ENCODE measurements at regions not wholly inside any gene's neighbourhood (a gene's known extent, or its start where the extent isn't known, plus 50 kb on each side); places are given as distances from the start of the nearest gene placed in this dataset.

DNA sequence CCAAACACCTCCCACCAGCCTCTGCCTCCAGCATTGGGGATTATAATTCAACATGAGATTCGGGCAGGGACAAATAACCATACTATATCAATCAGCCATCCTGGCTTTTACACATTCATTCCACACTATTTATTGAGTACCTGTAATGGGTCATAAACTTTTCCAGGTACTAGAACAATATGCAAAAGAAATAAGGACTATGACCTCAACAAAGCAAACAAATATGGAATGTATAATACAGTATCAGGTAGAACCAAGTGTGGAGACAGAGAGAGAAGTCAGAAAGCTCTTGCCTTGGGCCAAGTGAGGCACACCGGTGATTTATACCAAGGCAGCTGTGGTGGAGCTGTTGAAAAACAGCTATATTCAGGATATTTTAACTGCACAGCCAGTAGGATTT is 116.3 kb downstream of the TSPAN8 start:
- no peak overlapping the region for H3K4me3 ChIP-seq (ENCODE audit: low read length)
- no peaks in the 10 kb centered on the region for H3K27me3 ChIP-seq (ENCODE audit: insufficient read depth, low read depth, low read length)
- H3K27ac ChIP-seq (ENCODE audit: low read length): no peak overlapping the region
- H4K20me1 ChIP-seq (ENCODE audit: insufficient read depth): no peaks in the 10 kb centered on the region
- no peaks in the 10 kb centered on the region for H3K9me2 ChIP-seq (ENCODE audit: insufficient read depth, low read length)
- no peaks in the 10 kb centered on the region for H3K79me2 ChIP-seq (replicated peaks; ENCODE audit: insufficient read depth, low read length)
- no peak overlapping the region for H3K4me2 ChIP-seq (ENCODE audit: low read length)
- H2AFZ ChIP-seq (ENCODE audit: low read depth, low read length): no peak overlapping the region
- TF ChIP-seq EZH2 (IDR thresholded peaks at IDR 0.05; ENCODE audit: borderline replicate concordance, insufficient read depth, low read length, poor library complexity, severe bottlenecking) (no peak), SMC3 (conservative IDR thresholded peaks at IDR 0.05; ENCODE audit: poor library complexity) (no peak), POLR2AphosphoS5 (IDR thresholded peaks at IDR 0.05) (no peak), RAD21 (conservative IDR thresholded peaks at IDR 0.05) (no peak), EP300 (conservative IDR thresholded peaks at IDR 0.05; ENCODE audit: poor library complexity, severe bottlenecking) (no peak), MXI1 (conservative IDR thresholded peaks at IDR 0.05; ENCODE audit: poor library complexity, severe bottlenecking) (no peak), TAF1 (IDR thresholded peaks at IDR 0.05; ENCODE audit: low read depth) (no peak)
- TF ChIP-seq, protein P1, sequence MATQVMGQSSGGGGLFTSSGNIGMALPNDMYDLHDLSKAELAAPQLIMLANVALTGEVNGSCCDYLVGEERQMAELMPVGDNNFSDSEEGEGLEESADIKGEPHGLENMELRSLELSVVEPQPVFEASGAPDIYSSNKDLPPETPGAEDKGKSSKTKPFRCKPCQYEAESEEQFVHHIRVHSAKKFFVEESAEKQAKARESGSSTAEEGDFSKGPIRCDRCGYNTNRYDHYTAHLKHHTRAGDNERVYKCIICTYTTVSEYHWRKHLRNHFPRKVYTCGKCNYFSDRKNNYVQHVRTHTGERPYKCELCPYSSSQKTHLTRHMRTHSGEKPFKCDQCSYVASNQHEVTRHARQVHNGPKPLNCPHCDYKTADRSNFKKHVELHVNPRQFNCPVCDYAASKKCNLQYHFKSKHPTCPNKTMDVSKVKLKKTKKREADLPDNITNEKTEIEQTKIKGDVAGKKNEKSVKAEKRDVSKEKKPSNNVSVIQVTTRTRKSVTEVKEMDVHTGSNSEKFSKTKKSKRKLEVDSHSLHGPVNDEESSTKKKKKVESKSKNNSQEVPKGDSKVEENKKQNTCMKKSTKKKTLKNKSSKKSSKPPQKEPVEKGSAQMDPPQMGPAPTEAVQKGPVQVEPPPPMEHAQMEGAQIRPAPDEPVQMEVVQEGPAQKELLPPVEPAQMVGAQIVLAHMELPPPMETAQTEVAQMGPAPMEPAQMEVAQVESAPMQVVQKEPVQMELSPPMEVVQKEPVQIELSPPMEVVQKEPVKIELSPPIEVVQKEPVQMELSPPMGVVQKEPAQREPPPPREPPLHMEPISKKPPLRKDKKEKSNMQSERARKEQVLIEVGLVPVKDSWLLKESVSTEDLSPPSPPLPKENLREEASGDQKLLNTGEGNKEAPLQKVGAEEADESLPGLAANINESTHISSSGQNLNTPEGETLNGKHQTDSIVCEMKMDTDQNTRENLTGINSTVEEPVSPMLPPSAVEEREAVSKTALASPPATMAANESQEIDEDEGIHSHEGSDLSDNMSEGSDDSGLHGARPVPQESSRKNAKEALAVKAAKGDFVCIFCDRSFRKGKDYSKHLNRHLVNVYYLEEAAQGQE (IDR thresholded peaks at IDR 0.05; ENCODE audit: borderline replicate concordance): no peak
- TF ChIP-seq, protein P2, sequence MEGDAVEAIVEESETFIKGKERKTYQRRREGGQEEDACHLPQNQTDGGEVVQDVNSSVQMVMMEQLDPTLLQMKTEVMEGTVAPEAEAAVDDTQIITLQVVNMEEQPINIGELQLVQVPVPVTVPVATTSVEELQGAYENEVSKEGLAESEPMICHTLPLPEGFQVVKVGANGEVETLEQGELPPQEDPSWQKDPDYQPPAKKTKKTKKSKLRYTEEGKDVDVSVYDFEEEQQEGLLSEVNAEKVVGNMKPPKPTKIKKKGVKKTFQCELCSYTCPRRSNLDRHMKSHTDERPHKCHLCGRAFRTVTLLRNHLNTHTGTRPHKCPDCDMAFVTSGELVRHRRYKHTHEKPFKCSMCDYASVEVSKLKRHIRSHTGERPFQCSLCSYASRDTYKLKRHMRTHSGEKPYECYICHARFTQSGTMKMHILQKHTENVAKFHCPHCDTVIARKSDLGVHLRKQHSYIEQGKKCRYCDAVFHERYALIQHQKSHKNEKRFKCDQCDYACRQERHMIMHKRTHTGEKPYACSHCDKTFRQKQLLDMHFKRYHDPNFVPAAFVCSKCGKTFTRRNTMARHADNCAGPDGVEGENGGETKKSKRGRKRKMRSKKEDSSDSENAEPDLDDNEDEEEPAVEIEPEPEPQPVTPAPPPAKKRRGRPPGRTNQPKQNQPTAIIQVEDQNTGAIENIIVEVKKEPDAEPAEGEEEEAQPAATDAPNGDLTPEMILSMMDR (IDR thresholded peaks at IDR 0.05; ENCODE audit: poor library complexity, severe bottlenecking): no peak
- no peaks in the 10 kb centered on the region for H3K9me3 ChIP-seq (ENCODE audit: low read length)
- H3F3A ChIP-seq (ENCODE audit: insufficient read depth, low read length, poor library complexity, severe bottlenecking): no peaks in the 10 kb centered on the region
- no peak overlapping the region for H3K9ac ChIP-seq (ENCODE audit: low read length)
- H3K36me3 ChIP-seq (ENCODE audit: insufficient read depth, low read length): no peaks in the 10 kb centered on the region

DNA sequence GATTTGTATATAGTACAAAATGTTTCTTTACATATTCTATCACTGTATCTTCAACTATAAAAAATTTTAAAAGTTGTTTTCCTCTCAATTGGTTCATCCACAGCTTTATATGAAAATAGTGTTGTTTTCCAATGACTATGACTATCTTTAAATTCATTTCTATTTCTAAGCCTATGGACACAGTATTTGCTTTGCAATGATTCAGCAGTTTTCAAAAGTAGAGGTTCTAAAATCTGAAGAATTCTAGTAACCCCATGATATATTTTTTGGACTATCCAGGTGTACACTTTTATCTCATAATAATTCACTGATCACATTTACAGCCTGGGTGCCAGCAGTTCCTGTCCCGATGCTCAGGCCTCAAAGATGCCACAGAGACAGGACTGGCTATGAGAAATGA is 118.4 kb upstream of the PTPRR start:
- no peaks in the 10 kb centered on the region for H4K20me1 ChIP-seq (ENCODE audit: insufficient read depth)
- no peaks in the 10 kb centered on the region for H3F3A ChIP-seq (ENCODE audit: insufficient read depth, low read length, poor library complexity, severe bottlenecking)
- no peak overlapping the region for H3K4me2 ChIP-seq (ENCODE audit: low read length)
- no peak overlapping the region for H3K4me3 ChIP-seq (ENCODE audit: low read length)
- TF ChIP-seq MXI1 (conservative IDR thresholded peaks at IDR 0.05; ENCODE audit: poor library complexity, severe bottlenecking) (no peak), RAD21 (conservative IDR thresholded peaks at IDR 0.05) (no peak), EZH2 (IDR thresholded peaks at IDR 0.05; ENCODE audit: borderline replicate concordance, insufficient read depth, low read length, poor library complexity, severe bottlenecking) (no peak), POLR2AphosphoS5 (IDR thresholded peaks at IDR 0.05) (no peak), EP300 (conservative IDR thresholded peaks at IDR 0.05; ENCODE audit: poor library complexity, severe bottlenecking) (no peak), TAF1 (IDR thresholded peaks at IDR 0.05; ENCODE audit: low read depth) (no peak), SMC3 (conservative IDR thresholded peaks at IDR 0.05; ENCODE audit: poor library complexity) (no peak)
- TF ChIP-seq, protein P1 (IDR thresholded peaks at IDR 0.05; ENCODE audit: borderline replicate concordance): no peak
- TF ChIP-seq, protein P2 (IDR thresholded peaks at IDR 0.05; ENCODE audit: poor library complexity, severe bottlenecking): no peak
- no peak overlapping the region for H2AFZ ChIP-seq (ENCODE audit: low read depth, low read length)
- no peak overlapping the region for H3K9ac ChIP-seq (ENCODE audit: low read length)
- H3K27me3 ChIP-seq (ENCODE audit: insufficient read depth, low read depth, low read length): no peaks in the 10 kb centered on the region
- no peak overlapping the region for H3K27ac ChIP-seq (ENCODE audit: low read length)
- H3K9me3 ChIP-seq (ENCODE audit: low read length): no peaks in the 10 kb centered on the region
- H3K36me3 ChIP-seq (ENCODE audit: insufficient read depth, low read length): no peaks in the 10 kb centered on the region
- H3K79me2 ChIP-seq (replicated peaks; ENCODE audit: insufficient read depth, low read length): no peaks in the 10 kb centered on the region
- H3K9me2 ChIP-seq (ENCODE audit: insufficient read depth, low read length): no peaks in the 10 kb centered on the region
